ENCODE measurements at regions not wholly inside any gene's neighbourhood (a gene's known extent, or its start where the extent isn't known, plus 50 kb on each side); places are given as distances from the start of the nearest gene placed in this dataset.
A peak's percentile ranks its signal among the peaks of the same experiment; 100 is the strongest.

DNA sequence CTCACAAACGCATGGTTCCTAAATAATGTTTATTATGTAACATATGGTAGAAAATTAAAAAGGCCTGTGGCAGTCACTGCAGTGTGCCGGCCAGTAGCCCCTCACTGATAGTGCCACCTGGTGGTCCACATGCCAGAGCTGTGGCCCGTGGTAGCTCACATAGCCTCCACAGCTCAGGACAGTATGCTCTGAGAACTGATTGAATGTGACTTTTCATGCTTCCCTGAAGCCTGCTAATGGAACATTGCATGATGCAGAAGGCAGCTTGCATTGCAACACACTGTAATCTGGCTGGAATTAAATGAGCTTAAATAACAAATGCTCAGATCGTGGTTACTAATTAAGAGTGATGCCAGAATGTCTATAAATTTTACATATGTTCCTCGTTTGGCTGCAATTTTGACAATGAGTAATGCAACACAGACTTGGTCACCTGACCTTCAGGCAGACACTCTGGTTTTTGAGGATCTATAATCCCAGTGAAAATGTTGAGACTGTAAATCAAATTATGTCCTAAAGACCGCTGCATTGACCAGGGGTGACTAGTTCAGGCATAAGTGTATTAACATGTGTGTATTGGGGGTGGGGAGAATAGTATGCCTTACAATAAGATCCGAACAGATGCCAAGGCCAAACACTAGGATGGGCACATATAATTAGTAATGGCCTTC is 566.4 kb downstream of the METTL15 start:
- DNase-seq (ENCODE audit: low spot score): no peak

DNA sequence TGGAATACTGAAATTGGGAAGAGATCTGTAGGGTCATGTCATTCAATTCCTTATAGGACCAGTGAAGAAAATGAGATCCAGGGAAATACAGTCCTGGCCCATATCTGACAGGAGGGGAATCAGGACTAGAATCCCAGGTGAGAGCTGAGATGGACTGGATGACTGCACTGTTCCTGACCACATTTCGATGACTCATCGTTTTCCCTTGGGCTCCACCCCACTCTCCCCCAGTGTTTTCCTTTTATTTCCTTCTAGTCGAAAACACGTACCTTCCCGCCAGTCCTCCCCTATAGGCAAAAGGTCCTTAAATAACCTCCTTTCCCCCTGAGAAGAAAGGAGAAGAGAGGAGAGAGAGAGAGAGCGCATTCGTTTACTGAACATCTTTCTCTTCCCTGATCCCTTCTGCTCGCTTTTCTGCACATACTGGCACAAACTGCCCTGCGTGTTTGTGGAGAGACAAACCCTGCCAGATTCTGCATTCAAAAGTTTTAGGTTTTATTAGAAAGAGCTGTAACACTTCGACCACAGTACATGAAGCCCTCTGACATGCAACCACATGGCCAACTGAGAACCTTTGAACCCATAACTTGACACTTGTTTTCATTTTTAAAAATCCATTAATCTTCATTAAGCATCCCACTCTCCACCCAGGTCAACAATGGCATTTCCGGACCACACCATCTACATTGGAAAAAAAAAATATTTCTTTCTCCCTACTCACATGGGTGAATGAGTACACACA is 565.7 kb downstream of the METTL15 start:
- no peak for DNase-seq (ENCODE audit: low spot score)

DNA sequence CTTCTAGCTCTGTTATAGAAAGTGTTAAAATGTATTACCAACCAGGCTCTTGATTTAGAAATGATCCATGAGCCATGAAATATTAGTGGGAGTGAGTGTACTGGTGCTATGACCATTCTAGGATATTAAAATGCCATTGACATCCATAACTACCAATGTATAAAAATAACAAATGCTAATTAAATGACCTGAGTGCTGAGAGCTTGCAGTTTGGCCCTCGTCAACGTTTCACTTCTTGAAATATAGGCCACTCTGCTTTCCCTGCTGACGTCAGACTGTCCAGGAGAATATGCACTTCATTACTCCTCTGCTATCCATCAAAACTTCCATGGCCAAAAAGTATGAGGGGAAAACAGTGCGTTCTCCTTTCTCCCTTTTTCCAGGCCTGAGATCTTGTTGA is 563.1 kb downstream of the METTL15 start:
- no peak for DNase-seq (ENCODE audit: low spot score)

DNA sequence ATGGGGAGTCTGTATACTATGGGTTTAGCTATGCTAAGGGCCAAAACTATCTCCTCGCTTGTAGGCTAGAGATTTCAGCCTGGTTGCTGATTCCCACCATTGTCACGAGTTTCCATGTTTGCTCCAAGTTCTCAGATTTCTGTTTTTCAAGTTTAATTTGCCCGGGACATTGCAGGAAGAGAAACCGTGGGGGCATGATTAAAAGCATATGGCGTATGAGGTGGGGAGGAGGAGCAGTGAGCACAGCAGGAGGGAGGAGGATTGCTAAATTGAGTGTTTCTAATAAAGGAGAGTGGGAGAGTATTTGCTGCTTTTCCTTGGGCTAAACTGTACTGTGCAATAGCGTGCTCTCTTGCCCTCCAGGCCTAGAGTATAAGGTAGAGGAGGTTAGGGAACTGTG is 558.4 kb downstream of the METTL15 start:
- no peak for DNase-seq (ENCODE audit: low spot score)

DNA sequence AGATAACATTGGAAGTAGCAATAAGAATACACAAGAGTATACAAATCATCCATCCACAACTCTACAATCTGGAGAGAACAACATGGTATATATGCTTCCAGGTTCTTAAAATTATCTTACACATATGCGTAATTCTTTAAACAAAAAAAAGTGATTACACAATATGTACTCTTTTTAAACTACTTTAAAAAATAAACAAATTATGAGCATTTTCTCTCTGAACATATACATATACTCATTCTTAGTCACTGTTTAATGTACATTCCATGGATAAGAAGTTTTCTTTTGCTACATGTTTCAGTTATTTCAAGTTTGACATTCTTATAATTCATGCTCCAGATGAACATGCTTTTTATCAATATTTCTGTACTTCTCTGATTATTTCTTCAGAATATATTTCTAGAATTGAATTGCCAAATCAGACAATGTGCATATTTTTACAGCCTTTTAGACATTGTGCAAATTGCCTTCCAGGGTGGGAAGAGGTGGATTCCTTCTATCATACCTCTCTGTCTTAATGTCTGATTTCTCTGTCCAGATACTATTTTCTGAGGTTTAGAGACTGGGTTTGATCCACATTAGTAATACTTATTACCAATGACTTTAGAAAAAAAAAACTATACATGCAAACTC is 551.6 kb downstream of the METTL15 start:
- DNase-seq (ENCODE audit: low spot score): no peak

DNA sequence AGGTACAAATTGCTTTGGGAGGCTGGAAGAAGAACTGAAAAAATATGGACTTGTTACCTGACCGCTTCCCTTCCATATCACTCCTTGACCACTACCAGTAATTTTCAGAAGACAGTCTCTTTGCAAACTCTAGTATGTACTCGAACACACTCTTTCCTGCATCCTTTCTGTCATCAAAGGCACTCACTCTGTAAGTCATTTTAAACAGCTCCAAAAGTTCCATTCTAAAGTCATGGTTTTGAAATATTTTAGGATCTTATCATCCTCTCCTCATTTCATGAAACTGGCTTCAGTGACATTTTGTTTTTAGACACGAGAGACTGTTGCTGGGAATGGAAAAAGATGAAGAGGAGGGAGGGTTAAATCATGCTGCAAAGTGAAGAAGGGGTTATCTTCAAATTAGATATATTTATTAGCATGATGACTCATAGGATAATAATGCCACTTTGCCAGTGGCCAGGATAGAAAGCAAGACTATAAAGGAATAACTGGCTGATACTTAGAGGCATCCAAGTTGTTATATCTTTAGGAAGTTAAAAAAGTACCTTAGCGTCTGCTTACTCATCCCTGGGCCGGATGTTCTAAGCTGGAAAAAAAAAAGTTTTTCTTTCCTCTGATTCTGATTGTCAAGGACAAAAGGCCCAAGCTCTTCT is 549.3 kb downstream of the METTL15 start:
- DNase-seq (ENCODE audit: low spot score): no peak

DNA sequence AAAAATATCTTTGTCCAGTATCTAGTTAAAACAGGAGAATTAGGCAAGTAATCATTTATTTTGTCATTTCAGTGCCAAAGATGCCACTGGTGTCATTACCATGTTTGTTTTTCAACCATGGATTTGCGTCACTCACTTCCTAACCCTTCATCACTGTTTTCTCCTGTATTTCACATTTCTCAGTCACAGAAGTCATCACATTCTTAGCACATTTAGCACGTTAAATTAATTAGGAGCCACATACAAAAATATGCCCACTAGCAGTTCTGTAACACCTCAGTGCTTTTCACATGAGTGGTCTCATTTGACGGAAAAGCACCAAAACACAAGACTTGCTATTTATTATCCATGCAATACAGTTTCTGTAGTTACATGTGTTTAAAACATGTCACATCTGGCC is 546.0 kb downstream of the METTL15 start:
- no peak for DNase-seq (ENCODE audit: low spot score)

DNA sequence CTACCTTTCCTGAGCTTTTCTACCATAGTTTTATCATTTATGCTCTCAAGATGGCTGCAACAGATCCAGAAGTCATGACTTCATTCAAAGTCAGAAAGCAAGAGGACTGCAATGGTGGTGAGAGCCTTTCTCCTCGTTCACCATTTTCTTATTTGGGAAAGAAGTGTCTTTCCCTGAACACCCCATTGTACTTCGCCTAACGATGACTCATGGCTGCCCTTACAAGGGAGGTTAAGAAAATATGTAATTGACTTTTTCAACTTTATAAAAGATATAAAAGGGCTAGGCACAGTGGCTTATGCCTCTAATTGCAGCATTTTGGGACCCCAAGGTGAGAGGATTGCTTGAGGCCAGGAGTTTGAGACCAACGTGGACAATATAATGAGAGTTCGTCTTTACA is 541.7 kb downstream of the METTL15 start:
- no peak for DNase-seq (ENCODE audit: low spot score)

DNA sequence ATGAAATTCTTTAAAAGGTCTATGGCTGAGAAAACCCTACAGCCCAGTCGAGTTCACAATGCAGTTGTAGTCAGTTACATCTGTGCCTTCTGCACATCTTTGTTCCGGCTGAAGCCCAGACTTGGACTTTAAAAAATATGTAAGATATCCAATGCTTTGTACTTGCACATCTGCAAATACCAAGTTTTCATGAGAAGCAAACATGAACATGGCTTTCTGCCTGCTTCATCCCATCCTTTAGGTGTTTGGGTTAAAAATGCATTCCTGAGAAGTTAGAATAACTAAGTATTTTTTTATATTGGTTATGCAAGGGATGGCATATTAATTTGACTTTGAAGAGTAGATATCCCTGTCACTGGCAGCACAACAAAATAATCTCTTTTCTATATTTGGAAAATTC is 528.4 kb downstream of the METTL15 start:
- no peak for DNase-seq (ENCODE audit: low spot score)

DNA sequence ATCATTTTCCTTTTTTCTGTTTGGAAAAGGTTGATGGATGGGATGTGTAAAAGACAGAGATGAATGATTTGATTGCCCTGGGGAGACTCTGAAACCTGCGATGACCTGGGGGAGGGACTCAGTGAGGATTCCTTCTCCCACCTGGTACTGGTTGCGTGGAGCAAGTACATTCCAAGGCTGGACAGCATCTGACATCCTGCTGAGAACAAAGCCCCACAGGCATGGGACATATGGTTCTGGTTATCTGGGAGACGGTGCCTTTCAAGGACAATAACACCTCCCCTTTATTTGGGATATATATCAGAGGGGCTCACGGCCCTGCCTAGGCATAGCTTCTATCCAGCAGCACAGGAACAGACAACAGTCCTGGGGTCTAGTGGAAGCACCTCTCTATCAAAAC is 527.8 kb downstream of the METTL15 start:
- no peak for DNase-seq (ENCODE audit: low spot score)

DNA sequence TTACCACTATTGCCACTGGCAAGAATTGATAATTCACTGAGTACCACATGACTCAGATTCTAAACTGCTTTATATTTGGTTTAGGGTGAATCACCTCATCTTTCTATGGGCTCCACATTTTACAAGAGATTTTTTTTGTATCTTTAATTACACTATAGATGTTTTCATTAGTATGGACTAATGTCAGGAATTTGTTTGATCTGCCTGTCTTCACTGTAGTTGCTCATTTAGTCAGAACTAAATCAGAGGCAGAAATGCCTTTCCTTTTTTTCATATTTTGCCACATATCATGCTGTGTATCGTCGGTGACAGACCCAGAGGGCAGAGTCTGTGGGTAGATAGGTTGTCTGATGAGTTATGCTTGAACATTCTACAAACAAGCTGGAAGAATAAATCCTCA is 524.1 kb downstream of the METTL15 start:
- no peak for DNase-seq (ENCODE audit: low spot score)

DNA sequence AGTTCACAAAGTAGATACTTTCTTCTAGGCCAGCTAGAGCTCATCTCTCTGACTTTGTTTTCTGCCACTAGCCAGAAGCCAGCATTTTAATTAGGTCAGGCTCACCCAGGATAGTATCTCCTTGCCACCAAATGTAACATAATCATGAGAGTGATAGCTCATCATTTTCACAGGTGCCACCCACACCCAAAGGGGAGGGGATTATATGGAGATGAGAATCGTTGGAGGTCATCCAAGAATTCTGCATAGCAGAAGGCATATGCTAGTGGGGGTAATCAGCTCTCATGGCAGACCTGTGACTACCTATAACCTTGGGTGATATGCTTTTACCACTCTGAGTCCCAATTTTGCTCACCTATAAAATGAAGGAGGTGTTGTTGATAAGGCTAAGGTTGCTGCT is 523.0 kb downstream of the METTL15 start:
- no peak for DNase-seq (ENCODE audit: low spot score)

DNA sequence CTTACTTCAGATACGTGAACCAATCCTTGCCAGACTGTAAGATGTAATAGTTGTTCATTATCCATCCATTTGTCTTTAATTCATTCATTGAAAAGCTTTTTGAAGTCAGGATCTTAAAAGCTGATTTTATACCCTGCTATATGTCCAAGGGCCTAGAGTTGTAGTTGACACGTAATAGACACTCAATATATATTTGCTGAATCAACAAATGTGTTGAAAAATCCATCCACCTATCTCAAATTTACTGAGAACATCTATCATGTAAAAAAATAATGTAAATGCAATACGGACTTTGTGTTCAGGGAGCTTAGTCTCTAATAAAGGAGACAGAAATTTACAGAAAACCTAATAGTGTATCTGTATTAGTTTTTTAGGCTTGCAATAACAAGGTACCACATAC is 521.0 kb downstream of the METTL15 start:
- no peak for DNase-seq (ENCODE audit: low spot score)

DNA sequence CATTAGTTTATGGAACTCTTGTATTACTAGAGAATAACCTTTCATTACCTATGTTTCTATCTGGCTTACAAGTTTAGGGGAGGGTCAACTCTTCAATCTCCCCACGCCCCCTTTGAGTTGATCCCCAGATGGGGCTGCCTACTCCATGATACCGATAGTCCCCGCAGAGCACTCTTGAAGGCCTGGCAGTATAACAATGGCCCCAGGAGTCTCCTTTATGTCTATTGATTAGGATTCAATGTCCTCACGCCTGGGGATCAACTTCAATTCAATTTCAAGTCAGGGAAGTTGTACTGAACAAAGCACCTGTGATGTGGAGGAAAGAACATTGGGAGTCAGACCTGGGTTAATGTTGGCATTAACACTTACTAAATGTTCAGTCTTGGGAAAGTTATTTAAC is 520.2 kb downstream of the METTL15 start:
- no peak for DNase-seq (ENCODE audit: low spot score)

DNA sequence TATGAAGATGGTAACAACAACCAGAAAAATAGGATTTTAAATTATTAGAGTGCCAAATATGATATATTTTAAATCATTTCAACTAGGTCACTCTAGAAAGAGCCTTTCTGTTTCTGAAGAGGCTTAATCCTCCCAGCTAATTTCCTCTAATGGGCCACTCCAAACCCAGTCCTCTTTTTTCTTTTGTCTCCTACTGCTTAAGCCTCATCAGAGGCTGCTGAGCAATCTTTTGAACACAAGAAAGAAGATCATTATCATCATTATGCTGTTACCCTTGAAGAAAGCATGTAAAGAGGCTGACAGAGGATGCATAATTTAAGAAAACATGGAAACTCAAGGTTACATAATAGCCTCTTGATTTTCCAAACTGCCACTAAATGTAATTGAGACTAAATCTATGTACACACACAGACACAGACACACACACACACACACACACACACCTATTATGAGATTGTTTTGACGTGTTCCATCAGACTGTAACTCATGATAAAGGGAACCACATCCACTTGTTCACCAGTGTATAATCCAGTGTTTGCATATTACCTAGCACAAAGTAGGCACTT is 519.6 kb downstream of the METTL15 start:
- no peak for DNase-seq (ENCODE audit: low spot score)

DNA sequence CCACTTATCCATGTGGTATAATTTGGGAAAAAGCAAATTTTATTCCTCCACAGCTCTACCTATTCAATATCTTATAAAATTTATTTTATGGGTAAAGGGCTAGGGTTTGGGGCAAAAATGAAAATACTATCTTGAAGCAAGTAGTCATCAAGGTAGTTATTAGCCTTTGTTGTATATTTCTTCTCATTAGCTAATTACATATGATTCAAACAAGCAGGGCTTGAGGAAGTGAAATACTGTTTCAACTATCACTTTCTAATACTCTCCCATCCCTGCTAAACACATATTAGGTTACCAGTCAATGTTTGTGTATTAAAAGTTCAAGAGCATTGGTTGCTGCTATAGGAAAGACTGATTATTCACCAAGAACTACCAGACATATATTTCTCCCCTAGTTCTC is 517.3 kb downstream of the METTL15 start:
- no peak for DNase-seq (ENCODE audit: low spot score)

DNA sequence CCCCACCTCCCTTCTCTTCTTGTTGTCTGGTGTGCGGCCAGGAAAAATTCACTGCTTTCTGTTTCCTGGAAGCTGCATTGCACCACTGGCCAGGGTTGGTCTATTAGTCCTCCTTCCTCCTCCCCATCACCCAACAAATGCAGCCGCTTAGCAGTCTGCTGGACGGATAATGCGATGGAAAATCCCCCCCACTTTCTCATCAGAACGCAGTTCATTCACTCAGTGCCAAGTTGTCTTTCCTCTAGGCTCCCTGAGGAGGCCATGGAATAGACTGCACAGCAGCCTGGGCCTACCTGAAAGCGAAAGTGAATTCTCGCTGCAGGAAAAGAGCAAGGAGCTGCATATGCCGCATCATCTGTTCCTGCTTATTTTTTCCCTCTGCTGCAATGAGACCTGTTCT is 513.6 kb downstream of the METTL15 start:
- DNase-seq (ENCODE audit: low spot score): peak; percentile 36

DNA sequence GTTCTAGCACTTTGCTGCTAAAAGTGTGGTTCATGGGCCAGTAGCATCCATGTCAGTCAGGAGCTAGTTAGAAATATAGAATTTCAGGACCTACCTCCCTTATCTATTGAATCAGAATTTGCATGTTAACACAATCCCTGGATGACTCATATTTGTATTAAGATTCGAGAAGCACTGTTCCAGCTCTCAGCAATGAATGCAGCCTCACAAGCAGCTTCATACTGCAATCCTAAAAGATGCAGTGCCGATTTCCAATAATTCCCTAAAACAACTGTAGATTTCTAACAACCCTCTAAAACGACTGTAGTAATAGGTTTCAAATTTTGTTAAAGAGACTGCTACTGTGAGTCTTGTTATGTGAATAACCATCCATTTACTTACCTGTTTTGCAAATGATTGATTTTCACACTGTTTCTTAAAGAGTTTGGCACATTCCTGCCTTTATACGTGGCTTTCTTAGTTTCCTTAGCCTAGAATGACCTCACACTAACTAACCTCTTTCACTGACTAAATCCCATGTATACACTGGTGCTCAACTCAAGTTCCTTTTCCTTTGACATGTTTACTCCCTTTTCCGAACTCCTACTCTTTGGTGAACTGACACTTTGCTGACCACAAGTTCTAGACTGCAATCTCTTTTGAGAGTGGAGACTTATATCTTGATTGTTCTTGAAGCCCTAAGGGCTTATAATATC is 511.8 kb downstream of the METTL15 start:
- no peak for DNase-seq (ENCODE audit: low spot score)

DNA sequence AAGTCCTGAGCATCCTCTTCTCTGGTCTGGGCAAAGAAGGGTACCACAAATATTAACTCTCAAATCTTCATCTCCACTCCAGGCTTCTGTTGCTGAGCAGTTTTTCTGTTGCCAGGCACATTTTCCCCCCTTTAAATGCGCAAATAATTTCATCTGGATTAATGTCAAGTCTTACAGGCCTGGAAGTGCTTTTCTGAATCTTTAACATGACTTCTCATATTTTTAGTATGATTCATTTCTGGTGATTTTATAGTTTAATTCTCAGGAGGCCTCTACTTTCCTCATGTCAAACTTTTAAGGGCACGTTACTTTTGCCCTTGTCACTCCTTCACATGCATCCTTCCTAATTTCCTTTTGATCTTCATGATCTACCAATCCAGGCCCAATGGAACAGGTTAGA is 510.2 kb downstream of the METTL15 start:
- no peak for DNase-seq (ENCODE audit: low spot score)

DNA sequence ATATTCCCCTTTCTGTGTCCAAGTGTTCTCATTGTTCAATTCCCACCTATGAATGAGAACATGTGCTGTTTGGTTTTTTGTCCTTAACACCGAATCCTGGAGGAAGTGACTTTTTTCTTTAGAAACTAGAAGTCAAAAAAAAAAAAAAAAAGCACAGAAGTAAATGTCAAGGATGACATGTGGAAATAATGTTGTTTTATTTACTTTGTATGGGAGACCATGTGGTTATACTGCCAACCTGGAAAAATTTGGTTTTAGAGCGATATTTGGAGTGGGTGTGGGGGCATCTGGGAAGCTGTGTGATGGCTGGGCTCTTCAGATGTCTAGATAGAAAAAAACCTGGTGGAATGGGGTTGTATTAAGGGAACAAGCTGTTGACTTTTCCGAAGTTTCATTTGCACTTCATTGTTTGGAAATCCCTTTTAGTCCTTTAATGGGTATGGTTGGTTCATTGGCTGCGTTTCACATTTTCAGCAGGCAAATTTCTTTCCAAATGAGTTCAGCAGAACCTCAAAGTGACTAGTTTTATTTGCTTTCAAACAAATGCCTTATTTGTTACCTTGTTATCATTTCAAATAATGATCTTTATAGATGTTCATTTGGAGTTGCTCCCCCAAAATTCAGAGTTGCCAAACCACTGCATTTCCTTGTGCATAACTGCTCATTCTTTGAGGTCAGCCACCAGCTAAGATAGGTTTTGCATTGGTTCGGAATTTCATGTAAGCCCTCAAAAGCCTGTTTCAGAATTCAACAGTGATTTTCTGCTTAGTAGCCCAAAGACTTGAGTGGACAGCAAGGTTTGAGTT is 508.2 kb downstream of the METTL15 start:
- no peak for DNase-seq (ENCODE audit: low spot score)

DNA sequence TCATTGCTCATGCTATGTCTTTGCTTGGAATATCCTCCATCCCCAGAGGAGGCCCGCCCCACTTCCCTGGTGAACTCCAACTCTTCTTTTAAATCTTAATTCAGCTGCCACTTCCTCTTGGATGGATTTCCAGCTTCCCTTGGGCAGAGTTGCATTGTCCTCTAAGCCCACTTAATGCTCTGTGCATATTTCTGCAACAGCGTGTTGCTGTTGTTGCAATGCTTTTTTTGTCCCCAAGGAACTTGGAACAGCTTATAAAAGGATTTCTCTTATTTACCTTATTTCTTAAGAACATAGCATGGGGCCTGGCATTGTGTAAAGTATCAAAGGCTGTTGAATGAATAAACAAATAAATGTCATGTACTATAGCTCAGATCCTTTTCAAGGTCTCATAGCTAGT is 507.4 kb downstream of the METTL15 start:
- peak; percentile 8 for DNase-seq (ENCODE audit: low spot score)
